GM12878 (cell line): ENCODE measurements at regions not wholly inside any gene's neighbourhood (a gene's known extent, or its start where the extent isn't known, plus 50 kb on each side); places are given as distances from the start of the nearest gene placed in this dataset.

ENCODE experiments used
- ATAC-seq: fragments of 200-7000 bp; cut with Tn5 transposase; 3 replicates; pipeline ENCODE4 v1.9.1; 2020; ENCODE audit warnings: mild to moderate bottlenecking, moderate library complexity
- BruUV-seq: library from RNA; stranded (reverse); fragments of 400-500 nt; replicated peaks from 2 replicates; lab custom pipeline; 2021; lab: Mats Ljungman, UMichigan
- CTCF ChIA-PET: fragments of 300-600 bp; sonication (Branson Sonifier 250); formaldehyde crosslinking; extraction: SDS; loops from one replicate; lab custom pipeline; 2021; ENCODE audit warnings: inconsistent platforms; lab: Yijun Ruan, JAX
- POLR2A ChIA-PET: fragments of 350-600 bp; formaldehyde crosslinking; extraction: SDS; loops from one replicate; lab custom pipeline; 2021; ENCODE audit warnings: inconsistent platforms; lab: Charles Lee
- RAD21 ChIA-PET: fragments of 300-600 bp; sonication (Branson Sonifier 250); formaldehyde crosslinking; loops from one replicate; lab custom pipeline; 2023; ENCODE audit warnings: antibody characterized with exemption; ENCODE audit not compliant: unreplicated experiment; lab: Charles Lee
- SMC1A ChIA-PET: fragments of 300-600 bp; sonication (Branson Sonifier 250); formaldehyde crosslinking; loops from one replicate; lab custom pipeline; 2023; ENCODE audit not compliant: unreplicated experiment, uncharacterized antibody; lab: Charles Lee
- DNase-seq: peaks from one replicate; pipeline ENCODE4 v3.0.0-alpha.2; 2011; ENCODE audit warnings: low read depth, low spot score
- FAIRE-seq: peaks from 3 replicates; lab custom pipeline; 2011; peaks lifted over from hg19 to GRCh38; lab: Jason Lieb, UNC
- H2AFZ ChIP-seq: 2 replicates; pipeline ENCODE4 v1.6.0; 2011; ENCODE audit warnings: low read depth, low read length, control low read depth; ENCODE audit not compliant: control insufficient read depth
- H3K27ac ChIP-seq: 2 replicates; pipeline ENCODE4 v1.5.1; 2011; ENCODE audit warnings: control low read depth; ENCODE audit not compliant: control insufficient read depth, insufficient read depth
- H3K27me3 ChIP-seq, 2 experiments: replicated peaks in 1 of 2; 2 replicates each; pipeline versions ENCODE4 v1.6.0 to v1.6.1; 2011; ENCODE audit warnings: low read length in 1 of 2; ENCODE audit not compliant: control insufficient read depth in 2 of 2, insufficient read depth in 2 of 2
- H3K36me3 ChIP-seq, 2 experiments: 2 replicates each; pipeline ENCODE4 v1.5.1; 2011; ENCODE audit warnings: low read length in 1 of 2; ENCODE audit not compliant: control insufficient read depth in 2 of 2, insufficient read depth in 2 of 2
- H3K4me1 ChIP-seq: 2 replicates; pipeline ENCODE4 v1.6.1; 2011; ENCODE audit warnings: mild to moderate bottlenecking, low read length, moderate library complexity, mixed read lengths; ENCODE audit not compliant: control insufficient read depth, insufficient read depth
- H3K4me2 ChIP-seq: 2 replicates; pipeline ENCODE4 v1.6.0; 2011; ENCODE audit warnings: control low read depth; ENCODE audit not compliant: control insufficient read depth, insufficient read depth
- H3K4me3 ChIP-seq: fragments of 200-600 bp; sonication (generic); 2 replicates; pipeline ENCODE4 v1.5.1; 2016
- H3K79me2 ChIP-seq: 2 replicates; pipeline ENCODE4 v1.6.0; 2011; ENCODE audit warnings: low read length; ENCODE audit not compliant: control insufficient read depth, insufficient read depth
- H3K9ac ChIP-seq: 2 replicates; pipeline ENCODE4 v1.8.0; 2011; ENCODE audit warnings: low read length, control low read depth, mixed read lengths; ENCODE audit not compliant: control insufficient read depth, insufficient read depth
- H3K9me3 ChIP-seq: replicated peaks from 3 replicates; pipeline ENCODE4 v1.5.1; 2011; ENCODE audit warnings: mild to moderate bottlenecking, low read length; ENCODE audit not compliant: control insufficient read depth, insufficient read depth
- H4K20me1 ChIP-seq: 2 replicates; pipeline ENCODE4 v1.6.0; 2011; ENCODE audit not compliant: control insufficient read depth, insufficient read depth
- BACH1 ChIP-seq: fragments of 450-650 bp; IDR thresholded peaks from 2 replicates; pipeline ENCODE4 v1.6.1; 2017; ENCODE audit warnings: mild to moderate bottlenecking, borderline replicate concordance
- CHD2 ChIP-seq: IDR thresholded peaks from 2 replicates; pipeline ENCODE4 v1.6.1; 2011; ENCODE audit warnings: low read depth, low read length, improper control_type of control experiment, borderline replicate concordance
- E2F8 ChIP-seq: fragments of 450-650 bp; IDR thresholded peaks from 2 replicates; pipeline ENCODE4 v1.6.1; 2018; ENCODE audit warnings: mild to moderate bottlenecking, low read depth, moderate library complexity; ENCODE audit not compliant: partially characterized antibody
- HCFC1 ChIP-seq: fragments of 150-350 bp; IDR thresholded peaks from 2 replicates; pipeline ENCODE4 v1.6.1; 2014; ENCODE audit warnings: low read length
- IKZF2 ChIP-seq, 2 experiments: fragments of 450-650 bp; IDR thresholded peaks; 2 replicates each; pipeline ENCODE4 v1.6.1; 2017; ENCODE audit warnings: mild to moderate bottlenecking in 2 of 2, moderate library complexity in 2 of 2
- KLF5 ChIP-seq: fragments of 450-650 bp; IDR thresholded peaks from 2 replicates; pipeline ENCODE4 v1.6.1; 2014; ENCODE audit warnings: mild to moderate bottlenecking; ENCODE audit not compliant: partially characterized antibody
- NFIC ChIP-seq: IDR thresholded peaks from 2 replicates; pipeline ENCODE4 v1.6.1; 2012; ENCODE audit warnings: low read depth, mild to moderate bottlenecking, inconsistent platforms, low read length, moderate library complexity
- PBX3 ChIP-seq: IDR thresholded peaks from 2 replicates; pipeline ENCODE4 v1.6.1; 2011; ENCODE audit warnings: mild to moderate bottlenecking, low read depth, low read length, moderate library complexity; ENCODE audit not compliant: insufficient replicate concordance
- SRF ChIP-seq, 2 experiments: IDR thresholded peaks; 2 replicates each; pipeline ENCODE4 v1.6.1; 2011; ENCODE audit warnings: low read depth in 2 of 2, low read length in 2 of 2, mild to moderate bottlenecking in 1 of 2, moderate library complexity in 1 of 2
- WGBS: methylation state at CpG from one replicate; pipeline ENCODE4 v1.1.6; 2016; ENCODE audit warnings: low lambda C conversion rate; ENCODE audit not compliant: insufficient replicate concordance, insufficient coverage; ENCODE audit errors: missing lambda C conversion rate; 5-methylcytosine and 5-hydroxymethylcytosine counted together
- in situ Hi-C: fragments of 300-500 bp; cut with MboI; formaldehyde crosslinking; loops from 9 replicates; pipeline ENCODE4 v1.14.3; 2018; ENCODE audit warnings: mixed read lengths
- intact Hi-C: fragments of 100-400 bp; cut with micrococcal nuclease; formaldehyde crosslinking; loops from one replicate; pipeline ENCODE4 v1.14.2; 2022; ENCODE audit not compliant: unreplicated experiment
- TF ChIP-seq, protein P1 (sequence below): fragments of 450-650 bp; IDR thresholded peaks from 2 replicates; pipeline ENCODE4 v1.6.1; 2017; ENCODE audit warnings: low read depth, mild to moderate bottlenecking, moderate library complexity
- TF ChIP-seq, protein P2 (sequence below): fragments of 450-650 bp; IDR thresholded peaks from 2 replicates; pipeline ENCODE4 v1.6.1; 2016; ENCODE audit warnings: mild to moderate bottlenecking
- TF ChIP-seq, protein P3 (sequence below): fragments of 450-650 bp; IDR thresholded peaks from 2 replicates; pipeline ENCODE4 v1.6.1; 2017; ENCODE audit warnings: borderline replicate concordance

- TF ChIP-seq, protein P1, sequence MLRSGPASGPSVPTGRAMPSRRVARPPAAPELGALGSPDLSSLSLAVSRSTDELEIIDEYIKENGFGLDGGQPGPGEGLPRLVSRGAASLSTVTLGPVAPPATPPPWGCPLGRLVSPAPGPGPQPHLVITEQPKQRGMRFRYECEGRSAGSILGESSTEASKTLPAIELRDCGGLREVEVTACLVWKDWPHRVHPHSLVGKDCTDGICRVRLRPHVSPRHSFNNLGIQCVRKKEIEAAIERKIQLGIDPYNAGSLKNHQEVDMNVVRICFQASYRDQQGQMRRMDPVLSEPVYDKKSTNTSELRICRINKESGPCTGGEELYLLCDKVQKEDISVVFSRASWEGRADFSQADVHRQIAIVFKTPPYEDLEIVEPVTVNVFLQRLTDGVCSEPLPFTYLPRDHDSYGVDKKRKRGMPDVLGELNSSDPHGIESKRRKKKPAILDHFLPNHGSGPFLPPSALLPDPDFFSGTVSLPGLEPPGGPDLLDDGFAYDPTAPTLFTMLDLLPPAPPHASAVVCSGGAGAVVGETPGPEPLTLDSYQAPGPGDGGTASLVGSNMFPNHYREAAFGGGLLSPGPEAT, result peak; percentile 67
- no peak for TF ChIP-seq SRF (IDR thresholded peaks at IDR 0.05; ENCODE audit: low read depth in 2 of 2, low read length in 2 of 2)
- TF ChIP-seq, protein P2, sequence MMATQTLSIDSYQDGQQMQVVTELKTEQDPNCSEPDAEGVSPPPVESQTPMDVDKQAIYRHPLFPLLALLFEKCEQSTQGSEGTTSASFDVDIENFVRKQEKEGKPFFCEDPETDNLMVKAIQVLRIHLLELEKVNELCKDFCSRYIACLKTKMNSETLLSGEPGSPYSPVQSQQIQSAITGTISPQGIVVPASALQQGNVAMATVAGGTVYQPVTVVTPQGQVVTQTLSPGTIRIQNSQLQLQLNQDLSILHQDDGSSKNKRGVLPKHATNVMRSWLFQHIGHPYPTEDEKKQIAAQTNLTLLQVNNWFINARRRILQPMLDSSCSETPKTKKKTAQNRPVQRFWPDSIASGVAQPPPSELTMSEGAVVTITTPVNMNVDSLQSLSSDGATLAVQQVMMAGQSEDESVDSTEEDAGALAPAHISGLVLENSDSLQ, result 0 out of 2 replicates have a peak, but pooled peaks have one; percentile 8
- TF ChIP-seq IKZF2 (IDR thresholded peaks at IDR 0.05), result no peak; a peak in 2 of 4 replicates
- TF ChIP-seq CHD2, result no peak
These were observed 159.7 kb upstream of the CDH12 start (continued) for GRCh38 chr5:23012842-23013241.

GRCh38 chr5:23007762-23008161 lies 154.6 kb upstream of the CDH12 start:
- Histone ChIP-seq H2AFZ (no peak overlapping the region), H3K4me1 (no peaks in the 10 kb centered on the region), H3K79me2 (no peaks in the 10 kb centered on the region), H3K4me2 (no peak overlapping the region), H4K20me1 (no peaks in the 10 kb centered on the region), H3K27ac (no peak overlapping the region), H3K9me3 (no peaks in the 10 kb centered on the region), H3K36me3 (no peaks in the 10 kb centered on the region), H3K27me3 (no peaks in the 10 kb centered on the region), H3K9ac (no peak overlapping the region), H3K4me3 (no peak overlapping the region)
- ATAC-seq (peak; percentile 76), DNase-seq (no peak), FAIRE-seq (no peak)
- SMC1A ChIA-PET, result interaction anchor here (1.3 kb wide), 2 partner anchors 8 to 64 kb away, joined by 3 read pairs; no protein-coding TSS in a partner anchor
- POLR2A ChIA-PET, result no interaction called here
- 0% methylated on average over 1 of the region's 1 CpG for WGBS
- CTCF ChIA-PET, result no interaction called here
- no TSS peak for BruUV-seq
- in situ Hi-C loops, result no loop called here
- RAD21 ChIA-PET, result no interaction called here
- intact Hi-C loops, result no loop called here
- TF ChIP-seq SRF (IDR thresholded peaks at IDR 0.05; ENCODE audit: low read depth in 2 of 2, low read length in 2 of 2) (no peak), HCFC1 (no peak), PBX3 (no peak), KLF5 (no peak), E2F8 (no peak), BACH1 (no peak), NFIC (no peak)
- TF ChIP-seq, protein P2, result no peak
- TF ChIP-seq, protein P3, sequence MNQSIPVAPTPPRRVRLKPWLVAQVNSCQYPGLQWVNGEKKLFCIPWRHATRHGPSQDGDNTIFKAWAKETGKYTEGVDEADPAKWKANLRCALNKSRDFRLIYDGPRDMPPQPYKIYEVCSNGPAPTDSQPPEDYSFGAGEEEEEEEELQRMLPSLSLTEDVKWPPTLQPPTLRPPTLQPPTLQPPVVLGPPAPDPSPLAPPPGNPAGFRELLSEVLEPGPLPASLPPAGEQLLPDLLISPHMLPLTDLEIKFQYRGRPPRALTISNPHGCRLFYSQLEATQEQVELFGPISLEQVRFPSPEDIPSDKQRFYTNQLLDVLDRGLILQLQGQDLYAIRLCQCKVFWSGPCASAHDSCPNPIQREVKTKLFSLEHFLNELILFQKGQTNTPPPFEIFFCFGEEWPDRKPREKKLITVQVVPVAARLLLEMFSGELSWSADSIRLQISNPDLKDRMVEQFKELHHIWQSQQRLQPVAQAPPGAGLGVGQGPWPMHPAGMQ, result no peak
